ENCODE measurements at regions not wholly inside any gene's neighbourhood (a gene's known extent, or its start where the extent isn't known, plus 50 kb on each side); places are given as distances from the start of the nearest gene placed in this dataset.
"Not testable (repeated sequence)": the region's sequence is repeated elsewhere in the genome, so short reads cannot be mapped to it uniquely, and the experiment has no call there.

DNA sequence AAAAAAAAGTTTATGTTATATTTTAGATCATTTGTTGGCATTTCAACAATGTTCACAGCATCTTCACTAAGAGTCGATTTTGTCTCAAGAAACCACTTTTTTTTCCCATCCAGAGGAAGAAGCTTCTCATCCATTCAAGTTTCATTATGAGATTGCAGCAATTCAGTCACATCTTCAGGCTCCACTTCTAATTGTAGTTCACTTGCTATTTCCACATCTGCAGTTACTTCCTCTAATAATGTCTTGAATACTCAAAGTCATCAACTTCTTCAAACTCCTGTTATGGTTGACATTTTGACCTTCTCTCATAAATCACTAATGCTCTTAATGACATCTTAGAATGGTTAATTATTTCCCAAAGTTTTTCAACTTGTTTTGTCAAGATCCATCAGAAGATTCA lies 61.3 kb upstream of the CHORDC1 start:
- Mint-ChIP-seq H3K36me3 (ENCODE audit: low read depth) (no peaks in the 10 kb centered on the region), H3K4me1 (no peaks in the 10 kb centered on the region), H3K4me3 (no peak overlapping the region), H3K27me3 (ENCODE audit: low read depth) (no peaks in the 10 kb centered on the region), H3K27ac (no peak overlapping the region), H3K9me3 (peaks cover 5% of the 10 kb centered on the region)
- TF ChIP-seq, protein P1, sequence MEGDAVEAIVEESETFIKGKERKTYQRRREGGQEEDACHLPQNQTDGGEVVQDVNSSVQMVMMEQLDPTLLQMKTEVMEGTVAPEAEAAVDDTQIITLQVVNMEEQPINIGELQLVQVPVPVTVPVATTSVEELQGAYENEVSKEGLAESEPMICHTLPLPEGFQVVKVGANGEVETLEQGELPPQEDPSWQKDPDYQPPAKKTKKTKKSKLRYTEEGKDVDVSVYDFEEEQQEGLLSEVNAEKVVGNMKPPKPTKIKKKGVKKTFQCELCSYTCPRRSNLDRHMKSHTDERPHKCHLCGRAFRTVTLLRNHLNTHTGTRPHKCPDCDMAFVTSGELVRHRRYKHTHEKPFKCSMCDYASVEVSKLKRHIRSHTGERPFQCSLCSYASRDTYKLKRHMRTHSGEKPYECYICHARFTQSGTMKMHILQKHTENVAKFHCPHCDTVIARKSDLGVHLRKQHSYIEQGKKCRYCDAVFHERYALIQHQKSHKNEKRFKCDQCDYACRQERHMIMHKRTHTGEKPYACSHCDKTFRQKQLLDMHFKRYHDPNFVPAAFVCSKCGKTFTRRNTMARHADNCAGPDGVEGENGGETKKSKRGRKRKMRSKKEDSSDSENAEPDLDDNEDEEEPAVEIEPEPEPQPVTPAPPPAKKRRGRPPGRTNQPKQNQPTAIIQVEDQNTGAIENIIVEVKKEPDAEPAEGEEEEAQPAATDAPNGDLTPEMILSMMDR (IDR thresholded peaks at IDR 0.05; ENCODE audit: unreplicated experiment in 3 of 3) = no peak

DNA sequence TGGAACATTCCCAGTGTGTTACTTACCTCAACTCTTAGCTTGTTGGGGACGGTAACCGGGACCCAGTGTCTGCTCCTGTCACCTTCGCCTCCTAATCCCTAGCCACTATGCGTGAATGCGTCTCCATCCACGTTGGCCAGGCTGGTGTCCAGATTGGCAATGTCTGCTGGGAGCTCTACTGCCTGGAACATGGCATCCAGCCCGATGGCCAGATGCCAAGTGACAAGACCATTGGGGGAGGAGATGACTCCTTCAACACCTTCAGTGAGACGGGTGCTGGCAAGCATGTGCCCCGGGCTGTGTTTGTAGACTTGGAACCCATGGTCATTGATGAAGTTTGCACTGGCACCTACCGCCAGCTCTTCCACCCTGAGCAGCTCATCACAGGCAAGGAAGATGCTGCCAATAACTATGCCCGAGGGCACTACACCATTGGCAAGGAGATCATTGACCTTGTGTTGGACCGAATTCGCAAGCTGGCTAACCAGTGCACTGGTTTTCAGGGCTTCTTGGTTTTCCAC lies 59.8 kb upstream of the CHORDC1 start:
- H3K36me3 Mint-ChIP-seq (ENCODE audit: low read depth); H3K27ac Mint-ChIP-seq; H3K9me3 Mint-ChIP-seq; H3K4me1 Mint-ChIP-seq; H3K27me3 Mint-ChIP-seq (ENCODE audit: low read depth); H3K4me3 Mint-ChIP-seq: not testable (repeated sequence)

DNA sequence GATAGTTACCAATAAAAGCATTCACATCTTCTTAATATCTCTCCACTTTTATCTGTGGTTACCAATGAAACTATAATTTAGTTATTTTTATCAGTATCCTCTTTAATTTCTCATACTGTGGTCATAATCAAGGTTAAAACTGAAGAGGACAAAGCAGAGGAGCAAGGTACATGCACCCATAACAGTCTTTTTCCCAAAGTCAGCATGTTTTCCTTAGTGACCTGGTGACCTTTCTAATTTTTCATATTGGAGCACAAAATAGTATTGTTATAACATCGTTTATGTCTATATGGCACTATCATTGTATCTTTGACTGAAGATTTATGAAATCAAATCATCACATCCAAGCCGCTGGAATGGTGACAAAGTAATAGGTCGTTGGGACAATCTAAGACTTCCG lies 51.5 kb upstream of the CHORDC1 start:
- Mint-ChIP-seq H3K36me3 (ENCODE audit: low read depth) (no peaks in the 10 kb centered on the region), H3K4me3 (no peak overlapping the region), H3K27ac (no peak overlapping the region), H3K9me3 (peaks cover 12% of the 10 kb centered on the region), H3K4me1 (no peaks in the 10 kb centered on the region), H3K27me3 (ENCODE audit: low read depth) (peaks cover 3% of the 10 kb centered on the region)
- TF ChIP-seq, protein P1 (IDR thresholded peaks at IDR 0.05; ENCODE audit: unreplicated experiment in 3 of 3) = no peak

All from nephron (organoid).